Prostate gland (tissue), 2 donors: ENCODE measurements at regions not wholly inside any gene's neighbourhood (a gene's known extent, or its start where the extent isn't known, plus 50 kb on each side); places are given as distances from the start of the nearest gene placed in this dataset.

ENCODE experiments used
- DNase-seq: peaks from one replicate; pipeline ENCODE4 v3.0.0-alpha.2; 2019; ENCODE audit warnings: low spot score
- H3K27ac ChIP-seq, 2 donors: fragments of 200-600 bp; sonication (generic); 2 replicates each; pipeline ENCODE4 v1.5.1; 2017 to 2019
- H3K27me3 ChIP-seq: fragments of 200-600 bp; sonication (generic); replicated peaks from 2 replicates; pipeline ENCODE4 v1.5.1; 2019; ENCODE audit not compliant: insufficient read depth
- H3K36me3 ChIP-seq, 2 donors: fragments of 200-600 bp; sonication (generic); 1 replicate in 1 of 2; 2 replicates in 1 of 2; pipeline versions ENCODE4 v1.5.1 to v1.8.1; 2017 to 2019
- H3K4me1 ChIP-seq: fragments of 200-600 bp; sonication (generic); replicated peaks from 2 replicates; pipeline ENCODE4 v1.5.1; 2019
- H3K4me3 ChIP-seq, 2 donors: fragments of 200-600 bp; sonication (generic); 2 replicates each; pipeline ENCODE4 v1.5.1; 2017 to 2019
- H3K9me3 ChIP-seq: fragments of 200-600 bp; sonication (generic); 2 replicates; pipeline ENCODE4 v1.5.1; 2017
- CTCF ChIP-seq, 4 experiments: fragments of 200-600 bp in 2 of 4; fragments of 450-650 bp in 2 of 4; sonication (generic) in 2 of 4; IDR thresholded peaks; 1 replicate in 3 of 4; 2 replicates in 1 of 4; pipeline ENCODE4 v1.5.1; 2016 to 2019; ENCODE audit warnings: antibody characterized with exemption in 4 of 4, mild to moderate bottlenecking in 2 of 4, moderate library complexity in 2 of 4
- POLR2A ChIP-seq: fragments of 450-650 bp; IDR thresholded peaks from one replicate; pipeline ENCODE4 v1.6.1; 2016; ENCODE audit warnings: antibody characterized with exemption, mild to moderate bottlenecking
- POLR2AphosphoS5 ChIP-seq: sonication (generic); formaldehyde crosslinking; IDR thresholded peaks from one replicate; pipeline ENCODE4 v1.6.1; 2017; ENCODE audit warnings: antibody characterized with exemption
- WGBS: methylation state at CpG from one replicate; pipeline ENCODE4 v1.1.5; 2018; 5-methylcytosine and 5-hydroxymethylcytosine counted together
- intact Hi-C: fragments of 100-400 bp; cut with DNase I; formaldehyde crosslinking; loops from one replicate; pipeline ENCODE4 v1.14.2; 2022

- H3K27me3 ChIP-seq: no peaks in the 10 kb centered on the region
- H3K4me3 ChIP-seq: no peak overlapping the region
- H3K4me1 ChIP-seq: no peaks in the 10 kb centered on the region
- H3K27ac ChIP-seq: no peak overlapping the region
- DNase-seq: no peak
- no peak for TF ChIP-seq POLR2A
- TF ChIP-seq CTCF (IDR thresholded peaks at IDR 0.05): no peak
- TF ChIP-seq POLR2AphosphoS5: no peak
- intact Hi-C loops: no loop called here
- no peaks in the 10 kb centered on the region for H3K36me3 ChIP-seq
- WGBS: 30% methylated on average over 1 of the region's 1 CpG
- no peaks in the 10 kb centered on the region for H3K9me3 ChIP-seq
Measured at GRCh38 chr14:41280745-41281144, 325.9 kb upstream of the LRFN5 start.

GRCh38 chr14:41277450-41277849, 329.2 kb upstream of the LRFN5 start:
- H3K27me3 ChIP-seq: no peaks in the 10 kb centered on the region
- H3K4me3 ChIP-seq: no peak overlapping the region
- DNase-seq: no peak
- no peaks in the 10 kb centered on the region for H3K4me1 ChIP-seq
- WGBS: 69% methylated on average over 2 of the region's 2 CpGs
- TF ChIP-seq POLR2AphosphoS5 (no peak), CTCF (IDR thresholded peaks at IDR 0.05) (no peak), POLR2A (no peak)
- no peaks in the 10 kb centered on the region for H3K9me3 ChIP-seq
- no peaks in the 10 kb centered on the region for H3K36me3 ChIP-seq
- H3K27ac ChIP-seq: no peak overlapping the region
- intact Hi-C loops: no loop called here

- Histone ChIP-seq H3K27me3 (no peaks in the 10 kb centered on the region), H3K4me3 (no peak overlapping the region), H3K36me3 (no peaks in the 10 kb centered on the region), H3K27ac (no peak overlapping the region), H3K4me1 (no peaks in the 10 kb centered on the region), H3K9me3 (no peaks in the 10 kb centered on the region)
- no peak for TF ChIP-seq POLR2A
- WGBS: 95% methylated on average over 2 of the region's 2 CpGs
- intact Hi-C loops: no loop called here
- DNase-seq: no peak
Measured at GRCh38 chr14:41257476-41257875, 349.2 kb upstream of the LRFN5 start.

GRCh38 chr14:41235466-41235865, 371.2 kb upstream of the LRFN5 start:
- intact Hi-C loops: no loop called here
- WGBS: 90% methylated on average over 5 of the region's 5 CpGs
- DNase-seq: no peak
- no peak for TF ChIP-seq POLR2A
- no peaks in the 10 kb centered on the region for H3K9me3 ChIP-seq
- H3K27me3 ChIP-seq: no peaks in the 10 kb centered on the region
- no peaks in the 10 kb centered on the region for H3K36me3 ChIP-seq
- H3K4me1 ChIP-seq: no peaks in the 10 kb centered on the region
- H3K4me3 ChIP-seq: no peak overlapping the region
- H3K27ac ChIP-seq: no peak overlapping the region

- Histone ChIP-seq H3K9me3 (no peaks in the 10 kb centered on the region), H3K4me3 (no peak overlapping the region), H3K4me1 (no peaks in the 10 kb centered on the region), H3K27me3 (no peaks in the 10 kb centered on the region), H3K27ac (no peak overlapping the region), H3K36me3 (no peaks in the 10 kb centered on the region)
- WGBS: 92% methylated on average over 2 of the region's 2 CpGs
- no peak for TF ChIP-seq CTCF (IDR thresholded peaks at IDR 0.05)
- TF ChIP-seq POLR2AphosphoS5: no peak
- TF ChIP-seq POLR2A: no peak
- no peak for DNase-seq
- intact Hi-C loops: no loop called here
Measured at GRCh38 chr14:41230683-41231082, 376.0 kb upstream of the LRFN5 start.

- H3K9me3 ChIP-seq: no peaks in the 10 kb centered on the region
- no peaks in the 10 kb centered on the region for H3K27me3 ChIP-seq
- H3K27ac ChIP-seq: no peak overlapping the region
- H3K4me3 ChIP-seq: no peak overlapping the region
- H3K36me3 ChIP-seq: no peaks in the 10 kb centered on the region
- WGBS: 57% methylated on average over 2 of the region's 2 CpGs
- no peak for DNase-seq
- TF ChIP-seq POLR2AphosphoS5 (no peak), POLR2A (no peak), CTCF (IDR thresholded peaks at IDR 0.05) (no peak)
- intact Hi-C loops: no loop called here
- no peaks in the 10 kb centered on the region for H3K4me1 ChIP-seq
Measured at GRCh38 chr14:41229824-41230223, 376.9 kb upstream of the LRFN5 start.
